Skin epidermis (tissue), 12 donors: ENCODE measurements at regions not wholly inside any gene's neighbourhood (a gene's known extent, or its start where the extent isn't known, plus 50 kb on each side); places are given as distances from the start of the nearest gene placed in this dataset.

ENCODE experiments used
- H3K27ac ChIP-seq, 21 experiments: fragments of 200-600 bp; sonication (generic) in 11 of 21; one replicate each; pipeline ENCODE4 v1.5.0; 2020; ENCODE audit warnings: mild to moderate bottlenecking in 3 of 21, inconsistent platforms in 2 of 21, moderate library complexity in 2 of 21
- H3K4me3 ChIP-seq, 7 experiments: fragments of 200-600 bp; sonication (generic) in 2 of 7; one replicate each; pipeline ENCODE4 v1.5.0; 2020; ENCODE audit warnings: inconsistent platforms in 2 of 7, mild to moderate bottlenecking in 2 of 7, moderate library complexity in 1 of 7

DNA sequence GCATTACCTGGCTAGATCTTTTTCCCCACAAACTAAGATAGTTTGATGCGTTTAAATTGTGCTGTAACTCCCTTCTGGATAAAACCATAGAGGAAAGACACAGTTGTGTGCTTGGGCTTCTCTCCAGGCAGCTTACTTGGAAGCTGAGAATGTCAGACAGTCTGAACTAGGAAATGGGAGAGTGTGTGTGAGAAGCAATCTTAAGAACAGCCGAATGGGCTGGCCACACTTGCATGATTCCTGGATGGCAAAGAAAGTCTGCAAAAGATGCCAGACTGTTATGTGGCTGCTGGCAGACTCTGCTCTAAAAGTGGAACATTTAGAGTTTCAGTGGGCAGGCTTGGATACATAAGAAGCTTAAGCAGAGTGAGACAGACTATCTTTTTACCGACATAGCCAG, 384.3 kb upstream of the PSMD7 start:
- no peak overlapping the region for H3K27ac ChIP-seq
- no peak overlapping the region for H3K4me3 ChIP-seq

DNA sequence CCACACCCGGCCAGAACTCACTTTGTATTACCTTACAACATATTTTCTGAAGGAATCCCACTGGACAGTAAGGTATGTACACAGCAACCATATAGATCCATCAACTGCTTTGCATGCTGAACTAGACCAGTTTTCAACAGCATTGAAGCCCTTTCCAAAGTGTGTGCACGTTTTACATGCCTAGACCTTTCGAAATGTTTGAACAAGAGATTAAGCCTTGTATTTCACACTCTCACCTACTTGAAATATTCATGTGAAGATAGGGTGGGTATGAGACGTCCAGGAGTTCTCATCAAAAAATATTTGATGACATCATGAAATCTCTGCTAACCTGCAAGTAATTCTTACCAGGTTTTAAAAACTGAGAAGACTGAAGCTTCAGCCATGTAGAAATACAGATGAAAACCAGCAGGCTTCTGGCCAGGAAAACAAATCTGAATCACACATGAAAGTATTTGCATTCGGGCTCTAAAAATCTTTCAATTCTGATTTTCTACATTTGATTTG, 387.0 kb upstream of the PSMD7 start:
- H3K4me3 ChIP-seq, result no peak overlapping the region
- H3K27ac ChIP-seq, result no peak overlapping the region

DNA sequence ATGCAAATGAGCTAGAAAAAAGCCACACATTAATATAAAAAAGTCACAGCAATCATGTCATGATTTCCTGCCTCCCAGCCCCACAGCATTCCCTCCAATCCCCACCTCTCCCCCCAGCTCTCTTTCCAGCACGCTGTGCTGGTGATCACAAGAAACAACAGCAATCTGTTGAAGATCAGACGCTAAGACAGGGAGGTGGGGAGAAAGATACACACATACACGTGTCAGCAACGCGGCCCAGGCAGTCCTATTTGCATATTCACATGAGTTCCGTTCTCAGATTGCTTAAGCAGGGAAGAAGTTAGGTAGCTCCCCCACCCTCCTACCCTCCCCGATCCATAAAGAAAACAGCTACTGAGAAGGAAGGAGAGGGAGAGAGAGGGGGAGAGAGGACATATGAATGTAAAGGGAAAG, 405.5 kb upstream of the PSMD7 start:
- Histone ChIP-seq H3K27ac (no peak overlapping the region), H3K4me3 (no peak overlapping the region)

DNA sequence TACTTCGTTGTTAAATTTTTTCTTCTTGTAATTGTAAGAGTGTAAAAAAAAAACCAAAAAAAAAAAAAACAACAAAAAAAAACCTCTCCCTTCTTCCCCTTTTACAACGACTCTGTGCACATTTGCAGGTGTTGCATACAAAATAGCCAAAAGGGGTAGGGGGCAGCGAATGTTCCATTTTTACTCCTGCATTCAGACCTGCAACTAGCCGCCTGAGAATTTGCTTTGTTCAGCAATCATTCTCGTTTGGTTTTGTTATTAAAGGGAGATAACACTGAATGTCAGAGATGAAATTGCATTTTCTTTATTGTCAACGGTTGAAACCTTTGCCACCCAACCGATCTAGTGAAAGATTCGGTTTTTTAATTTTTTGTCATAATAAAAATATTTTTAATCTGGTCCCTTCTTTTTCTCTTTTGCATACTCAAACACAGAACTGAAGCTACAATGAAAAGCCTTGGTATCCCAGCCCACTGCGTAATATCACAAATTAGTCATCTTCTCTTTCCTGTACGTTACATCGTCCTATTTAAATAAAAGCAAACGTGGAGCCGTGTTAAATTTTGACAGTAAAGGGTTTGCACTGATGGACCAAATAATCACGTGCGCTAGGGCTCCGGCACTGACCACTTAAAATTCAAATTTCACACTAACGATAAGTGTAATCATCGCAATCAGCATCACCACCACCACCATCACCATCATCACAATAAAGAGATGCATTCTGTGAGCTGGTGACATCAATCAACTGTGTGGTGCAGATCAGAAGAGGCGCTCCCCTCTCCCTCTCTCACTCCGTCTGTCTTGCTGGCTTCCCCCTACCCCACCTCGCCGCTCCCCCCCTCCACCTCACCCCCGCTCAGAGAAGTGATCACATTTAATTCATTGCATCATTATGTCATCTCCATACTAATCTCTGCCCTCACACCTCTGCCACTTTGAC, 406.2 kb upstream of the PSMD7 start:
- Histone ChIP-seq H3K27ac (no peak overlapping the region), H3K4me3 (no peak overlapping the region)

DNA sequence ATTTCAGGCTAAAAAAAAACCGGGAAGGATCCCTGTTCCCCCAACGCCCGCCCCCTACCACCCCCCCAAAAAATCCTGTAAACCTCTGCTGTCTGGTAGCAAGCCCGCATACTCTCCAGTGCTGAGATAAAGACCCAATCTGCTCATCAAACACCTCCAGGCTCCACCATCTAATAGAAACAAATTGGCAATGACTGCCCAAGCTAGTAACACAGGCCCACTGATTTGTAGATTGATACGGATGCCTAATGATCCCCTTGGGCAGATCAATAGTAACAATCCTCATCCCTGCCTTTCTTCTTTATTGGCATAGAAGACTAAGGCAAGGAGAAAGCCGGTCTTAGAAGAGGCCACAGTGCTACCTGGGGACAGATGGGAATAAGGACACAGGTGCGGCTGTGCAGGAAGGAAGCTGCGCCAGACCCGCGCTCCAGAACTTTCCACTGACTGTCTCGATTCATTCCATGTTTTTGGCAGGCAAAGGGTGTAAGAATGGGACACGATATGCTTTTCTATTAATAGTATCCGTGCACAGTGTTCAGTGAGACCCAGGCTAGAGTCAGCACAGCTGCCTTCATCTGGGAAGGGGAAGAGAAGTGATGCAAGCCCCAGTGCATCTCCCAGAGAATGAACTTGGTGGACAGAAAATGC, 407.6 kb upstream of the PSMD7 start:
- no peak overlapping the region for H3K27ac ChIP-seq

DNA sequence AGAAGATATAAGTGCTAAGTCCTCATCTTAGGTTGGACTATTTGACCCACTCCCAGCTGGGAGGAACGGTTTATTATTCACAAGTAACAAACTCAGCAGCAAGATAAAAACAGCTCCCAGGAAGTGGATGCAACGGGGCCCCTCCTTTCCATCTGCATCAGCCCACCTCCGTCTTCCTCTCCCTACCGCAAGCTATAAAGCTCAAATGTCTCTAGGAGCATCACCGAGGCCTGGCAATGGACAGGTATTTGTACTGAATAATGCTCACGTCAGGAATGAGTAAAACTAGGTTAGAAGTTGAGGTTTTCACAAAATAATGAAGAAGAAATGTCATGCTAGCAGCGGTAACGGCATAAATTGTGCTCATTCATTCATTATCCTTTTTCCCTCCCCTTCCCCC, 408.7 kb upstream of the PSMD7 start:
- no peak overlapping the region for H3K27ac ChIP-seq
- no peak overlapping the region for H3K4me3 ChIP-seq

More for the DNA sequence above, 407.6 kb upstream of the PSMD7 start:
- H3K4me3 ChIP-seq, result no peak overlapping the region

DNA sequence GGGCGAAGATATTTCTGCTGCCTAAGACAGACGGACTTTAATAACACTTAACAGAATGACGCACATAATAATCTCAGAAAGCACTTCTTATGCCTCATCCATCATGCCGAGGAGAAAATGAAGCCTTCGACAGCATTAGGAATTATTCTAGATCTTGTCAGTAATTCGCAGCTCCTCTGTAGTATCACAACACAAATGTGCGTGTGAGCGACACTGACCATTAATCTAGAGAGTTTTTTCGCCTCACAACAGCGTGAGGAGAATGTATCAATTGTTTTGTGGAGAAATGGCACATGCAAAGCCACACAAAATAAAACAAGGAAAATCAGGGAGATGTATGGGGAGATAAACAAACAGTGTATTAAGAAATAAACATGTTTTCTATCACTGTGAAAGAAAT, 410.2 kb upstream of the PSMD7 start:
- H3K4me3 ChIP-seq, result no peak overlapping the region
- H3K27ac ChIP-seq, result no peak overlapping the region

DNA sequence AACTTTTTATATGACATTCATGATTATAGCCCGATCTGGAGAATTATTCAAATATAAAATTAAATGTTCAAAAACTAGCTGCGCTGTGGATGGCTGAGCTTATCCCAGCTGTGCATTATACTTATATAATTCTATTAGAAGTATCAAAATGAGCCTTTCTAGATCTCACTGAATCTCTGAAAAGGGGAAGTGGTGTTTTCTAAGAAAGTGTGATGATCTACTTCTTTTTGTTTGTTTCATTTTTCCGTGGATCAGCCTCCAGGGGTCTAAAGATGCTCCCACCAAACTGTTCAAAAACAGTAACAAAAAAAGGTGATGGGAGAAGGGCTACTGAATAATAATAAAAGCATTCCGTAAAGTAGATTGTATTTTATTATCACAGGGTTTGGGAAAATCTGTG, 411.3 kb upstream of the PSMD7 start:
- Histone ChIP-seq H3K27ac (no peak overlapping the region), H3K4me3 (no peak overlapping the region)

DNA sequence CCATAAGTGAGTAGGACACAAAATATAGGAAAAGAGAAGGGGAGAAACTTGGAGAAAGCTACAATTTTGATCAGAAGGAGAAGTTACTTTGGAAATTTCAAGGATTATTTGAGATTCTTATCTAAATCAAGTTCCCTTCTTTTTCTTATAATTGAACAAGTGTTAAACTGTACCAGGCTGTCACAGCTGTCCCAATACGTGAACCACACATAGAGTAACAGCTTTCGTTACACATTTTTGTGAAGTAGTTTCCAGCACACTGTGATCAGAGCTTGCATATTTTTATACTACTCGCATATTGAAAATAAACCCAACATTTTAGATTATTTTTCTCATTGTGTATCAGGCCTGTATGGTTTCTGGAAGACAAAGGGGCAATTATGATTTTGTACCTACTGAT, 412.8 kb upstream of the PSMD7 start:
- H3K4me3 ChIP-seq, result no peak overlapping the region
- no peak overlapping the region for H3K27ac ChIP-seq

DNA sequence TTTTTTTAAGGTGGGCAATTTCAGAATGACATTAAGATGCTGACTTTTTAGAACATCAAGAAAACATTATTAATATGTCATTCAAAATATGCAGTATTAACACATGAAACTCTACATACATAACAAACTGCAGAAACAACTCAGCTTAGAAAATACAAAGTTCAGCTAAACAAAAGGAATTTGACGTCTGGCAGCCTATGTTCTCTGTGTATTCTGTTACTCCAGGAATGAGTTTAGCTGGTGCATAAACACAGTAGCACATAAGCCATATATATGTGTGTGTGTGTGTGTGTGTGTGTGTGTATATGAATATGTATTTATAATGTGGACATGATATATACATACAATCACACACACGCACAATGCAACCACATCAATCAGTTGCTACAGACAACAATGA, 413.5 kb upstream of the PSMD7 start:
- Histone ChIP-seq H3K4me3 (no peak overlapping the region), H3K27ac (no peak overlapping the region)

DNA sequence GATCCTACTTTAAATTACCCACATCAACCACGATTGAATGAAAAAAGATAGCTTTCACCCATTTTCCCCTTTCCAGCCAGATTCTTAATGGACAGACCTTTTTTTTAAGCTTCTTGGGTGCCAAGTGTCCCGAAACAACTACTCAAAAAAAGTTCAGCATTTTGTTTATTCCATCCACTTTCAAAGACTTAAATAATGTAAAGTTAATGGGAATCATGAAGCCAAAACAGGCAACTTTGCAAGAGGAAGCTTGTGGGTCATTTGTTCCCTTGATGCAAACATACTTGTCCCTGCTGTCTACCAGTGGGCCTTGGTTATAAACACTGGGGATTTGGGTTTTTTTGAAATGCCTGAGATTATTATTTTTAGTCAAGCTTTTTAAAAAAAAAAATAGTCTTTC, 414.0 kb upstream of the PSMD7 start:
- Histone ChIP-seq H3K4me3 (no peak overlapping the region), H3K27ac (no peak overlapping the region)

DNA sequence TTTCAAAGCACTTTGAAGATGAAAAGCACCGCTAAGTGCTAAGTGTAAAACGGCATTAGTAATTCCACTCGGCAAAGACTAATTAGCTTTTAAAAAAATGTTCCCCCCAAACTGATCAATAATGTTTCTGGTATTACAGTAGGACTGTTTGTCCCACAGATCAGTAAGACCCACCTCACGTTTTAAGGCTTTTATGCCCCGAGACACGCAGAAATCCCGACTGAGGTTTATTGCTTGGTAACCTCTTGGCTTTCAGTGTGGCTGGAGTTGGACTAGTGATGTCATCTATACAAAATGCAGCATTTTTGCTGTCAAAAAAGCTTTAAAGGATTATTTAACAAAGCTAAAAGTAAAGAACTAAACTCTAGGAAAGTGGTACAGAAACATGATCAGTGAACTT, 414.6 kb upstream of the PSMD7 start:
- H3K4me3 ChIP-seq, result no peak overlapping the region

DNA sequence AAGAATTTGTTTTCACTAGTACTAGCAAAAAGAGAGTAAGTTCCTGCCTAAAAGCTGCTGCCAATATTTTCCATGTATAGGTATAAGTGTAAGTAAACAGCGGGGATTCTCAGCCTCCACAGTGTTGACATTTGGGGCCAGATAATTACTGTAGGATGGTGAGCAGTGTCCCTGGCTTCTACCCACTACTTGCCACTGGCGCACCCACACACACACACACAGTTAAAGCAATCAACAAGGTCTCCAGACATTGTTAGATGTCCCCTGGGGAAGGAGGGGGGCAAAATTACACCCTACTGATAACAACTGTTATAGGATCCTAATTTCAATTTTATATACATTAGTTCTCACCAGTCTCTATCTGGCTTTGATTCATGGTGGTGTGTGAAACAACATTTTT, 417.0 kb upstream of the PSMD7 start:
- no peak overlapping the region for H3K27ac ChIP-seq

More for the DNA sequence above, 414.6 kb upstream of the PSMD7 start:
- no peak overlapping the region for H3K27ac ChIP-seq

DNA sequence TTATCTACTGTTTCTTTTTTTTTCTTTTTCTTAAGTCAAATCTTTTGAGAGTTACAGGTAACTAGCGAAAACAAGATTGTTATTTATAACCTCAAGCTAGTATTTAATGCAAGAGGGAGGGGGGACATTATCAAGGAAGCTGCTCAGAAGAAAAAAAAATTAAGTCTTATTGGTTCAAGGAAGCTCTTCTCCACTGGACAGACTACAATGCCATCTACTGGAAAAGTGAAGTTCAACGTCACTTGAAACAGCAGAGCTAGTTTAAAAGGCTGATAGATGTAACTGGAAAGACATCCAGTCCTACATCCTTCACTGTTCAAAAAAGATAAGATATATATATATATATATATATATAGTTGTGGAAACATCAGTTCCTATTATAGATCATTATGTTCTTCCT, 418.0 kb upstream of the PSMD7 start:
- Histone ChIP-seq H3K27ac (no peak overlapping the region), H3K4me3 (no peak overlapping the region)

More for the DNA sequence above, 417.0 kb upstream of the PSMD7 start:
- H3K4me3 ChIP-seq, result no peak overlapping the region

DNA sequence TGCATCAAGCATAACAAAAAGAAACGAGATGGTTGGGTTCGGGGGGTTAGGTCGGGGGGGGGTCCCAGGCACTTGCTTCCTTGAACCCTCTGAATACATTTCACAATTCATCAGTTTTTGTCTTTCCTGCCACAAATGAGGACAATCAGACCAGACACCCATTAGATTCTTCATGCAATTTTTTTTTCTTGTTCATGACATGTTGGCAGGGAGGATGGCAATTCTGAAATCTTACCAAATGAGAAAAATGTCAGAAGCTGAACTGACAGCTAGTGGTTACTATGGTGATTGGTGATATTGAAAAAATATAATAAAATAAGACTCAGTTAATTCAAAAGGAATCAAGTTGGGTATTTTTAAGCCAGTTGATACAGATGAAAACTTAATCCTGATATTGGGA, 419.5 kb upstream of the PSMD7 start:
- Histone ChIP-seq H3K27ac (no peak overlapping the region), H3K4me3 (no peak overlapping the region)

DNA sequence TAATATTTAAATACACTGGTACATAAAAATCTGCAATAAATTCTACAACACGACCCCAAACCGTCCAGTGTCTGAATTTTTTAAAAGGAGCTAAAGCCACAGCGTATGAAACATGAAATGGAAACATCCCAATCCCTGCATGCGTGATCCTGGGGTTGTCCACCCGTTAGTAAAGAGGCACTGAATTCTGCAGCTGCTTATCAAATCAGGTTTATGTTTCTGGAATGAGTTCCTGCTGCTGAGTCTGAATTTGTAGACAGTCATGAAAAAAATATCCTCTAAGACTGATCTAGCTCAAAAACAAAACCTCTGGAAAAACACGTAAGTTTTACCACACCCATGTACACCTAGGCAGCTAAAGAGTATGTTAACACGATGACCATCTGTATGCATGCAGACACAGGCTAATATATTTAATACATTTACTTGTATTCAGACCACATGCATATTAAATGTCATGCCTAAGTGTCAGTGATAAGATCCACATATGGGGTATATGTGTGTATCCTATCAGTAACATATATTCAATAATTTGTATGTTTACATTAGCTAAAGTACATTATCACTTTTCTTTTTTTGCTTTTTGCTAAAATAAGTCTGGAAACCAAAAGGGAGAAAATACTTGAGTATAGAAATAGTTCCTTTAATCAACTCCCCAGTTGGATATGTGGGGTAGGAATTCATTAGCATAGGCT, 420.5 kb upstream of the PSMD7 start:
- no peak overlapping the region for H3K27ac ChIP-seq

DNA sequence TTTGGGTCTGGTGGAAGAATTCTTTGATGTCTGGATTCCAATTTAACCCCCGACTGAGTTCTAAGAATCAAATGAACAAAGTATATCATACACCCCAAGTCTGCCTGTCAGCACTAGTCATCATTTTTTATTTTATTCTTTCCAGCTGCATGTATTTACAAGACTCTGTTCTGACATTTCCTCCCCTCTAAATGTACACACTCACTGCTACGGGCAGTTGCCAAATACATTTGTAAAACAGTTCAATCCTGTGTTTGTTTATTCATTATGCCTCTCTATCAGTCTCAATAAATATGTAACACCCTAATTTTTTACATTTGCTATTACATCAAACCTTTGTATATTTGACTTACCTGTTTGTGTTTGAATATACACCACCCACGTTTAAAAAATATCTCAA, 422.3 kb upstream of the PSMD7 start:
- Histone ChIP-seq H3K27ac (no peak overlapping the region), H3K4me3 (no peak overlapping the region)

More for the DNA sequence above, 420.5 kb upstream of the PSMD7 start:
- no peak overlapping the region for H3K4me3 ChIP-seq

DNA sequence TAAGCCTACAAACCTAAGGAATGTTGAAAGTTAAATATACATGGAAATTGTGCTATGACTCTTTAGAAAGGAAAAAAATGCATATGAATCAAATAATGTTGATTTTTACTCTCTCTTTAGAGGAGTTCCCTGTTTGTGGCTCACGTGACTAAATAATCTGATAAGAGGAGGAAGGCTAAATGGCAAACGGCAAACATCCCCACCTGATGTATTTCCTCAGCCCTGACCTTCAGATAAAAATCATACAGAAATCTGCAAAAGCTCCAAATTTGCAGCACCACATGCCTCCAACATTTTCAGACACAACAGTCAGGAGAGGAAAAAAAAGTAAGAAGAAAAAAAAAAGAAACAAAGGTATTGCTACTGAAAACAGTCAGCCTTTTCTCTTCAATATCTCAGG, 423.0 kb upstream of the PSMD7 start:
- Histone ChIP-seq H3K27ac (no peak overlapping the region), H3K4me3 (no peak overlapping the region)

DNA sequence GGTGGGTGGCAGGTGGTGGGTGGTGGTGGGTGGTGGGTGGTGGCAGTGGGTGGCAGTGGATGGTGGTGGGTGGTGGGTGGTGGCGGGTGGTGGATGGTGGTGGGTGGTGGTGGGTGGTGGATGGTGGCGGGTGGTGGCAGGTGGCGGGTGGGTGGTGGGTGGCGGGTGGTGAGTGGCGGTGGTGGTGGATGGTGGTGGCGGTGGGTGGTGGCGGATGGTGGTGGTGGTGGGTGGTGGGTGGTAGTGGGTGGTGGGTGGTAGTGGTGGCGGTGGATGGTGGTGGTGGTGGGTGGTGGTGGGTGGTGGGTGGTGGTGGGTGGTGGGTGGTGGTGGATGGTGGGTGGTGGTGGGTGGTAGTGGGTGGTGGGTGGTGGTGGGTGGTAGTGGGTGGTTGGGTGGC, 423.8 kb upstream of the PSMD7 start:
- Histone ChIP-seq H3K27ac (no peak overlapping the region), H3K4me3 (no peak overlapping the region)

DNA sequence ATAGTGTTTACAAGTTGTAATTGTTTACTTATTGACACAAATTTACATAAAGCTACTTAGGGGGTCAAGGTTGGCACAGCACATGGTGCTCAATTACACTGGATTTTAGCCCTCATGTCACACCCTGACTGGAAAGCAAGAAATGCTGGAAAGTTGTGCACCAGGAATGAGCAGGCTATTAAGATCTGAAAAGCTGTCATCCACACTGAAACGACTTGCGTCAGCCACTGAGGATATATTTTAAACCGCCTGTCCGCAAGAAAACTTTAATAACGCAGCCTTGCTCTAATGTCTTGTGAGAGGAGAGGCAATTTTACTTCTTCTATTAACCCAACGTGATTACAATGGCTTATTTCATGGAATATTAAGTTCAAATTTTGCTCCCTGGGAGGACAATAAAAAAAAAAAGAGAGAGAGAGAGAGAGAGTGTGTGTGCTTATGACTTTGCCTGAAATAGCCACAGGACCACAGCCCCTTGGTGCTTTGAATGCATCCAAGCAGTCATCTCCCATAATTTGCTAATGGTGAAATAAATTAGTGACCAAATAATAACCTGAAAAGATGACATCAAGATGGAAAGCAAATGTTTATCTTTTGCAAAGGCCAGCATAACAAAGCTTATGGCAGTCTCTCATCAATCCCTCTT, 425.4 kb upstream of the PSMD7 start:
- Histone ChIP-seq H3K4me3 (no peak overlapping the region), H3K27ac (no peak overlapping the region)
